DND-41 (cell line): ENCODE measurements at regions not wholly inside any gene's neighbourhood (a gene's known extent, or its start where the extent isn't known, plus 50 kb on each side); places are given as distances from the start of the nearest gene placed in this dataset.

Experiments used
- ATAC-seq: fragments of 200-7000 bp; cut with Tn5 transposase; 3 replicates; pipeline ENCODE4 v1.9.1; 2021; ENCODE audit warnings: low read depth; ENCODE audit not compliant: insufficient read depth
- DNase-seq: peaks from one replicate; pipeline ENCODE4 v3.0.0-alpha.2; 2020
- H2AFZ ChIP-seq: 2 replicates; pipeline ENCODE4 v1.6.0; 2012; ENCODE audit warnings: low read depth, low read length
- H3K27ac ChIP-seq: 2 replicates; pipeline ENCODE4 v1.5.1; 2012; ENCODE audit warnings: low read length, inconsistent platforms
- H3K27me3 ChIP-seq: fragments of 200-600 bp; sonication (generic); 2 replicates; pipeline ENCODE4 v1.6.0; 2012; ENCODE audit warnings: low read length, mild to moderate bottlenecking, inconsistent platforms; ENCODE audit not compliant: insufficient read depth, poor library complexity
- H3K36me3 ChIP-seq: 2 replicates; pipeline ENCODE4 v1.5.1; 2012; ENCODE audit warnings: low read length, inconsistent platforms; ENCODE audit not compliant: insufficient read depth
- H3K4me1 ChIP-seq: 2 replicates; pipeline ENCODE4 v1.5.1; 2012; ENCODE audit warnings: mild to moderate bottlenecking, low read length; ENCODE audit not compliant: insufficient read depth
- H3K4me2 ChIP-seq: 2 replicates; pipeline ENCODE4 v1.6.0; 2012; ENCODE audit warnings: mild to moderate bottlenecking, moderate library complexity, low read length, inconsistent platforms; ENCODE audit not compliant: insufficient read depth
- H3K4me3 ChIP-seq, 2 experiments: fragments of 200-600 bp in 1 of 2; shearing (Covaris generic) in 1 of 2; 2 replicates each; pipeline ENCODE4 v1.5.1; 2012 to 2016; ENCODE audit warnings: inconsistent platforms in 2 of 2, low read length in 2 of 2, mild to moderate bottlenecking in 2 of 2, low read depth in 1 of 2, moderate library complexity in 1 of 2
- H3K79me2 ChIP-seq: 2 replicates; pipeline ENCODE4 v1.6.0; 2012; ENCODE audit warnings: low read length, inconsistent platforms; ENCODE audit not compliant: insufficient read depth
- H3K9ac ChIP-seq: 2 replicates; pipeline ENCODE4 v1.6.0; 2012; ENCODE audit warnings: low read depth, mild to moderate bottlenecking, inconsistent platforms, low read length, moderate library complexity
- H3K9me3 ChIP-seq: 2 replicates; pipeline ENCODE4 v1.5.1; 2012; ENCODE audit warnings: low read length, moderate library complexity, mild to moderate bottlenecking, inconsistent platforms; ENCODE audit not compliant: insufficient read depth, severe bottlenecking
- H4K20me1 ChIP-seq: 2 replicates; pipeline ENCODE4 v1.6.0; 2012; ENCODE audit warnings: low read length; ENCODE audit not compliant: insufficient read depth
- EZH2 ChIP-seq: IDR thresholded peaks from 3 replicates; pipeline ENCODE4 v1.6.1; 2012; ENCODE audit warnings: borderline replicate concordance, low read depth, mild to moderate bottlenecking, moderate library complexity, low read length, inconsistent platforms; ENCODE audit not compliant: severe bottlenecking
- TF ChIP-seq, protein P1 (sequence below): IDR thresholded peaks from 2 replicates; pipeline ENCODE4 v1.5.1; 2012; ENCODE audit warnings: borderline replicate concordance, low read length, moderate library complexity, mild to moderate bottlenecking; ENCODE audit not compliant: poor library complexity, severe bottlenecking; ENCODE audit errors: extremely low read depth

DNA sequence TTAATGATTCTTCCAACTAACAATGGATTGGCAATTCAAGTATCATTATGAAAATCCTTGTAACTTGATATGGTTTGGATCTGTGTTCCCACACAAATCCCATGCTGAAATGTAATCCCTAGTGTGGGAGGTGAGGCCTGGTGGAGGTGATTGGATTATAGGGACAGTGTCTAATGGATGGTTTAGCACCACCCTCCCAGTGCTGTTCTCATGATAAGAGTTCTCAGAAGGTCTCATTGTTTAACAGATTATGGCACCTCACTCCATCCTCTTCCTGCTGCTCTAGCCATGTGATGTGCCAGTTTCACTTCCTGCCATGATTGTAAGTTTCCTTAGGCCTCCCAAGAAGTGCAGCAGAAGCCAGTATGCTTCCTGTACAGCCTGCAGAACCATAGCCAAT, 1116.2 kb upstream of the EDIL3 start:
- H3K4me2 ChIP-seq: no peak overlapping the region
- no peaks in the 10 kb centered on the region for H3K9me3 ChIP-seq
- TF ChIP-seq EZH2: no peak
- TF ChIP-seq, protein P1, sequence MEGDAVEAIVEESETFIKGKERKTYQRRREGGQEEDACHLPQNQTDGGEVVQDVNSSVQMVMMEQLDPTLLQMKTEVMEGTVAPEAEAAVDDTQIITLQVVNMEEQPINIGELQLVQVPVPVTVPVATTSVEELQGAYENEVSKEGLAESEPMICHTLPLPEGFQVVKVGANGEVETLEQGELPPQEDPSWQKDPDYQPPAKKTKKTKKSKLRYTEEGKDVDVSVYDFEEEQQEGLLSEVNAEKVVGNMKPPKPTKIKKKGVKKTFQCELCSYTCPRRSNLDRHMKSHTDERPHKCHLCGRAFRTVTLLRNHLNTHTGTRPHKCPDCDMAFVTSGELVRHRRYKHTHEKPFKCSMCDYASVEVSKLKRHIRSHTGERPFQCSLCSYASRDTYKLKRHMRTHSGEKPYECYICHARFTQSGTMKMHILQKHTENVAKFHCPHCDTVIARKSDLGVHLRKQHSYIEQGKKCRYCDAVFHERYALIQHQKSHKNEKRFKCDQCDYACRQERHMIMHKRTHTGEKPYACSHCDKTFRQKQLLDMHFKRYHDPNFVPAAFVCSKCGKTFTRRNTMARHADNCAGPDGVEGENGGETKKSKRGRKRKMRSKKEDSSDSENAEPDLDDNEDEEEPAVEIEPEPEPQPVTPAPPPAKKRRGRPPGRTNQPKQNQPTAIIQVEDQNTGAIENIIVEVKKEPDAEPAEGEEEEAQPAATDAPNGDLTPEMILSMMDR: no peak
- H3K4me3 ChIP-seq: no peak overlapping the region
- H2AFZ ChIP-seq: no peak overlapping the region
- no peaks in the 10 kb centered on the region for H3K4me1 ChIP-seq
- H3K9ac ChIP-seq: no peak overlapping the region
- no peak for ATAC-seq
- no peaks in the 10 kb centered on the region for H3K79me2 ChIP-seq
- no peaks in the 10 kb centered on the region for H4K20me1 ChIP-seq
- DNase-seq: no peak
- H3K36me3 ChIP-seq: no peaks in the 10 kb centered on the region
- no peak overlapping the region for H3K27ac ChIP-seq
- no peaks in the 10 kb centered on the region for H3K27me3 ChIP-seq

DNA sequence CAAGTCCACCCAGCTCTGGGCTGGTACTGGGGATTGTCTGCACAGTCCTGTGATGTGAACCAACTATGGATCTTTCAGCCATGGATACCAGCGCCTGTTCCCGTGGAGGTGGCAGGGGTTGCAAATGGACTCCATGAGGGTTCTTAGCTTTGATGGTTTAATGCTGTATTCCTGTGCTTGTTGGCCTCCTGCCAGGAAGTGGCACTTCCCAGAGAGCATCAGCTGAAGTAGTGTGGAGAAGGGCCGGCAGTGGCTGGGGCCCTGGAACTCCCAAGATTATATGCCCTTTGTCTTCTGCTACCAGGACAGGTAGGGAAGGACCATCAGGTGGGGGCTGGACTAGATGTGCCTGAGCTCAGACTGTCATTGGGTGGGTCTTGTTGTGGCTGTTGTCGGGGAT, 1104.8 kb upstream of the COX7C start:
- ATAC-seq (no peak), DNase-seq (no peak)
- Histone ChIP-seq H3K27ac (no peak overlapping the region), H3K9ac (no peak overlapping the region), H3K27me3 (no peaks in the 10 kb centered on the region), H3K4me1 (no peaks in the 10 kb centered on the region), H3K36me3 (no peaks in the 10 kb centered on the region), H4K20me1 (no peaks in the 10 kb centered on the region), H3K4me3 (no peak overlapping the region), H3K79me2 (no peaks in the 10 kb centered on the region), H2AFZ (no peak overlapping the region), H3K9me3 (no peaks in the 10 kb centered on the region), H3K4me2 (no peak overlapping the region)
- TF ChIP-seq, protein P1: no peak
- TF ChIP-seq EZH2: no peak

DNA sequence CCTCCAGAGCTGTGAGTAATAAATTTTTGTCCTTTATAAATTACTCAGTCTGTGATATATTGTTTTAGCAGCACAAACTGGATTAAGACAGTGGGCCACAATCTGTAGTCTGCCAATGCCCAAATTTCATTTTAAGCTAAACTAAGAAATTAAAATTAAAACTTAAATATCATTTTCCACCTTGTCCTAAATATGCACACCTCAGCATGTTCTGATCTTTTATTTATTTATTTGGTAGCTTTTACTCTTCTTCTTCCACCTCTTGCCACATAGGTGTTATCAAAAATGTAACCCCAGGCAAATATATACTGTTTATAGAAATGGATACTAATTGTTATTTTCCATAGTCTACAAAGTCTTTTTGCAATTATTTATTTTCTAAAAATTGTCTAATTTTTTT, 1102.2 kb upstream of the COX7C start:
- Histone ChIP-seq H3K4me3 (no peak overlapping the region), H3K27me3 (no peaks in the 10 kb centered on the region), H3K4me1 (no peaks in the 10 kb centered on the region), H2AFZ (no peak overlapping the region), H4K20me1 (no peaks in the 10 kb centered on the region), H3K36me3 (no peaks in the 10 kb centered on the region), H3K9me3 (no peaks in the 10 kb centered on the region), H3K9ac (no peak overlapping the region), H3K79me2 (no peaks in the 10 kb centered on the region), H3K27ac (no peak overlapping the region), H3K4me2 (no peak overlapping the region)
- ATAC-seq (no peak), DNase-seq (no peak)
- TF ChIP-seq, protein P1: no peak
- no peak for TF ChIP-seq EZH2

DNA sequence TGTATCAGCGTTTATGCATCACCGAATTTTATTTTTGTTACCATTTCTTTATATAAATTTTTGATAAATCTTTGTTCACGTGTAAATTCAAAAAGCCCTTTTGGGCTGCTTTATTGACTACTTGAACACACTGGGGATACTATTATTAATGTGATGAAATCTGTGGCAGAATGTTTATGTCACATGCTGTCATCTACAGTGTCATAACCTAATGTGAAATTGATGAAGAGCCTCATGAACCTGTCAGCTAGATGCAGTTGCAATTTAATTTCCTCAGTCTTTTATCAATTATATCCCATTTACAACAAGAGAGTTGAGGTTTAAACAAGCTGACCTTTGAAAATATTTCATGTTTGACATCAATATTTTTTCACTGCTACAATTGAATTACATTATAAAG, 1100.4 kb upstream of the COX7C start:
- H3K9ac ChIP-seq: no peak overlapping the region
- no peak overlapping the region for H2AFZ ChIP-seq
- no peaks in the 10 kb centered on the region for H3K9me3 ChIP-seq
- no peaks in the 10 kb centered on the region for H3K79me2 ChIP-seq
- no peak for TF ChIP-seq EZH2
- TF ChIP-seq, protein P1: no peak
- DNase-seq (no peak), ATAC-seq (no peak)
- no peaks in the 10 kb centered on the region for H3K4me1 ChIP-seq
- no peak overlapping the region for H3K4me3 ChIP-seq
- no peaks in the 10 kb centered on the region for H4K20me1 ChIP-seq
- H3K27me3 ChIP-seq: no peaks in the 10 kb centered on the region
- no peak overlapping the region for H3K27ac ChIP-seq
- no peaks in the 10 kb centered on the region for H3K36me3 ChIP-seq
- no peak overlapping the region for H3K4me2 ChIP-seq
